ENCODE measurements at regions not wholly inside any gene's neighbourhood (a gene's known extent, or its start where the extent isn't known, plus 50 kb on each side); places are given as distances from the start of the nearest gene placed in this dataset.
A peak's percentile ranks its signal among the peaks of the same experiment; 100 is the strongest.

DNA sequence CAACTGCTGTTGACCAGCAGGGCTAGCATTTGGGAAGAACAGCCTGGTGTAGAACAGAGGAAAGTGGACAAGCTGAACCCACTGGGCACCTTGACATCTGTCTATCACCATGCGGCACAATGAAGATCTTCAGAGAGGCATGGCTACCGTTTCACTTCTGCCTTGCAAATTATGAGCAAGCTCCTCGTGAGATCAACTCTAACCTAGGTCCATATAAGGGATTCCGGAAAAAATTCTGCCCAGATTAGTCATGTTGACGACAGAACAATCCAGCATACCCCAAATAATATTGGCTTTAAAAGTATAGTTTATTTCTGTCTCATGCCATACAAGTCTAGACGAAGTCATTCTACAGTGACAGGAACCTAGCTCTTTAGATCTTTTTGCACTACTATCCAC, 91.6 kb upstream of the ATF7IP start:
- CTCF ChIA-PET: interaction anchor here (0.8 kb wide), 1 partner anchor 36 kb away, joined by 5 read pairs; no protein-coding TSS in a partner anchor
- no peak overlapping the region for H3K4me3 Mint-ChIP-seq
- H3K4me1 Mint-ChIP-seq (ENCODE audit: low read depth): peaks cover 16% of the 10 kb centered on the region
- DNase-seq: no peak
- intact Hi-C loops (cut with micrococcal nuclease): no loop called here
- no peak overlapping the region for H3K27ac Mint-ChIP-seq
- peaks cover 7% of the 10 kb centered on the region for H3K36me3 Mint-ChIP-seq (ENCODE audit: low read depth)
- peaks cover 20% of the 10 kb centered on the region for H3K9me3 Mint-ChIP-seq
- H3K27me3 Mint-ChIP-seq (ENCODE audit: low read depth): no peaks in the 10 kb centered on the region

DNA sequence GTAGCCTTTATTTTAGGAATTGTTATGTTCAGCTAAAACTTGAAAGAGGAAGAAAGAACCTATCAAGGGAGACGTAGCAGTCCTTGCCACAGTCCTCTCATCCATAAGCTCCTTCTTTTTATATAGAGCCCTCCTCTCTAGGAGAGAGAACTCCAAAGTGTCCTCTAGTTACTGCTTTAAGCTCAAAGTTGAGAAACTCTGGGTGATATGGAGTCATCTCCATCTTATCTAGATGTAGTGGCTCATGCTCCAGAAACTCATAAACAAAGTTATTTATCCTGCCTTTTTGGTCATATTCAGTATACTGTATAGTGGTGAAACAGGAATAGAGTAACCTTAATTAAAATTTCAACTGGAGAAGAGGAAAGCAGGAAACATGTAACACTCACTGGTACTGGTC, 90.4 kb upstream of the ATF7IP start:
- intact Hi-C loops (cut with micrococcal nuclease): no loop called here
- CTCF ChIA-PET: interaction anchor here (1.0 kb wide), 1 partner anchor 17 kb away, joined by 3 read pairs; no protein-coding TSS in a partner anchor
- Mint-ChIP-seq H3K4me3 (no peak overlapping the region), H3K27ac (no peak overlapping the region), H3K36me3 (ENCODE audit: low read depth) (peaks cover 7% of the 10 kb centered on the region), H3K27me3 (ENCODE audit: low read depth) (no peaks in the 10 kb centered on the region), H3K4me1 (ENCODE audit: low read depth) (peaks cover 20% of the 10 kb centered on the region), H3K9me3 (peaks cover 22% of the 10 kb centered on the region)
- DNase-seq: no peak

DNA sequence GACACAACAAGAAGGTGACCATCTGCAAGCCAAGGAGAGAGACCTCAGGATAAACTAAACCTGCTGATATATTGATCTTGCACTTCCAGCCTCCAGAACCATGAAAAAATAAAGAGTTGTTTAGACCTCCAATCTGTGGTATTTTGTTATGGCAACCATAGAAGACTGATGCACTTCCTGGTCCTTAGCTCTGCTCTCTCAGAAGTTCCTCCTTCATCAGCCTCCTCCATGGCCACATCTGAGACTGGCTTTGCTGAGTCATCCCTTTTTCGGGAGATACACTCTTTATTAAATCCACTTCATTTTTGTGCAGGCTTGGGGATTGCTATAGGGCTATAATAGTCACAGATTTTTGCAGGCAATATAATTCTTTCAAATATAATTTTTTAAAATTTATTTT, 89.6 kb upstream of the ATF7IP start:
- H3K4me1 Mint-ChIP-seq (ENCODE audit: low read depth): peaks cover 23% of the 10 kb centered on the region

DNA sequence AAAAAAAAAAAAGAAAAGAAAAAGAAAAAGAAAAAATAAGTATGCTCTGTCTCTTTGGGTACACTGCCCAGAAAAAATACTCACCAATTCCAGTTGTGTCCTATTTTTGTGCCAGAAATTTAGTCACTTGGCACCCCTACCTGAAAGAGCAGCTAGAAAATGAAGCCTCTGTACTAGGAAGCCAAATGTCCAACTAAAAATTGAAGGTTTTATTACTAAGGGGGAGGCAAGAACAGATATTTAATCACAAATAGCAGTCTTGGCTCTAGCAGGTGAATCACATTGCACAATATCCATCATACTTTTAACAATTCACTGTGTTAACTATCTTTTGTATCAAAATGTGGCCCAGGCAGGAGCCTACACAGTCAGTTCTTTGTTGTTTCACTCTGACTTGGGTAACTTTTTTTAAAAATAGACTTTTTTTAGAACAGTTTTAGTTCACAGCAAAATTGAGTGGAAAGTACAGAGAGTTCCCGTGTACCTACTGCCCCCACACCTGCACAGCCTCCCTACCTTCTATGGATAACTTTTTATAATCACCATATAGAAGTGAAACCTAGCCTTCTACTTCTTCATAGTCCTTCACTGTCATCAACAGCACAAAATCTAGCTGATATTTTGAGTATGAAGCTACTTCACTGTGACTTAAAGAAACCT, 87.1 kb upstream of the ATF7IP start:
- intact Hi-C loops (cut with micrococcal nuclease): loop anchor here (1.0 kb wide), 1 partner anchor 20 kb away; no protein-coding TSS in a partner anchor
- DNase-seq: no peak
- no peaks in the 10 kb centered on the region for H3K27me3 Mint-ChIP-seq (ENCODE audit: low read depth)
- H3K9me3 Mint-ChIP-seq: peaks cover 17% of the 10 kb centered on the region
- peaks cover 18% of the 10 kb centered on the region for H3K4me1 Mint-ChIP-seq (ENCODE audit: low read depth)
- peaks cover 5% of the 10 kb centered on the region for H3K36me3 Mint-ChIP-seq (ENCODE audit: low read depth)
- no peak overlapping the region for H3K27ac Mint-ChIP-seq
- CTCF ChIA-PET: interaction anchor here (0.6 to 1.8 kb wide), 4 partner anchors 20 to 137 kb away, joined by 3 to 9 read pairs (median 4); no protein-coding TSS in a partner anchor
- H3K4me3 Mint-ChIP-seq: no peak overlapping the region

More for the DNA sequence above, 89.6 kb upstream of the ATF7IP start:
- peak; percentile 31 for DNase-seq
- intact Hi-C loops (cut with micrococcal nuclease): no loop called here
- H3K4me3 Mint-ChIP-seq: no peak overlapping the region
- H3K36me3 Mint-ChIP-seq (ENCODE audit: low read depth): peaks cover 5% of the 10 kb centered on the region
- H3K9me3 Mint-ChIP-seq: peaks cover 21% of the 10 kb centered on the region
- CTCF ChIA-PET: interaction anchor here (0.6 to 1.0 kb wide), 2 partner anchors 18 to 86 kb away, joined by 3 to 4 read pairs; no protein-coding TSS in a partner anchor
- H3K27ac Mint-ChIP-seq: no peak overlapping the region
- no peaks in the 10 kb centered on the region for H3K27me3 Mint-ChIP-seq (ENCODE audit: low read depth)

DNA sequence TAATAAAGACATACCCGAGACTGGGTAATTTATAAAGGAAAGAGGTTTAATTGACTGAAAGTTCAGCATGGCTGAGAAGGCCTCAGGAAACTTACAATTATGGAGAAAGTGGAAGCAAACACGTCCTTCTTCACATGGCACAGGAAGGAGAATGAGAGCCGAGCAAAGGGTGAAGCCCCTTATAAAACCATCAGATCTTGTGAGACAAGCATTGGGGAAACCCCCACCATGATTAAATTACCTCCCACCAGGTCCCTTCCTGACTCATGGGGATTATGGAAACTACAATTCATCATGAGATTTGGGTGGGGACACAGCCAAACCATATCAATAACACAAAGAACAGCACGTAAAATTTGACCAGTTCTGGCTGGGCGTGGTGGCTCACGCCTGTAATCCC, 85.6 kb upstream of the ATF7IP start:
- CTCF ChIA-PET: interaction anchor here (0.7 to 1.2 kb wide), 2 partner anchors 25 to 530 kb away, joined by 3 to 4 read pairs; no protein-coding TSS in a partner anchor
- Mint-ChIP-seq H3K4me1 (ENCODE audit: low read depth) (peaks cover 20% of the 10 kb centered on the region), H3K27me3 (ENCODE audit: low read depth) (no peaks in the 10 kb centered on the region), H3K9me3 (peaks cover 16% of the 10 kb centered on the region), H3K27ac (no peak overlapping the region), H3K4me3 (no peak overlapping the region), H3K36me3 (ENCODE audit: low read depth) (peaks cover 5% of the 10 kb centered on the region)
- intact Hi-C loops (cut with micrococcal nuclease): no loop called here
- DNase-seq: peak; percentile 21

DNA sequence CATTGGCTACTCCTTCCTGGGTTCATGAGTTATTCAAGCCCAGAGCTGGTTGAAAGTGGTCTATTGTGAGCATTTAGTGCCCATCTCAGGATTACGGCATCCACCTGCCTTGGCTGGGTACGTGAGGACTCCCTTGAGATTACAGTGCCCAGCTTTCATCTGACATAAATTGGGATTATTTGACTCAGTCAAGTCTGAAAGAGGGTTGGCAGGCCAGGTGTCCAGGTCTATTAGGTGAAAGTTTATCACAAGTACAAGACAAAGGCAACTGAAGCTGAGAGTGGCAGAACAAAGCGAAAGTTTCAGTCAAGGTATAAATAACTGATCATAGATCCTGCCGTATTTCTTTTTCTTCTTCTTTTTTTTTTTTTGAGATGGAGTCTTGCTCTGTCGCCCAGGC, 84.6 kb upstream of the ATF7IP start:
- Mint-ChIP-seq H3K36me3 (ENCODE audit: low read depth) (peaks cover 5% of the 10 kb centered on the region), H3K27me3 (ENCODE audit: low read depth) (no peaks in the 10 kb centered on the region), H3K4me3 (no peak overlapping the region), H3K9me3 (peaks cover 15% of the 10 kb centered on the region), H3K4me1 (ENCODE audit: low read depth) (peaks cover 17% of the 10 kb centered on the region), H3K27ac (no peak overlapping the region)
- no peak for DNase-seq
- CTCF ChIA-PET: interaction anchor here (0.6 to 1.2 kb wide), 4 partner anchors 26 to 225 kb away, joined by 3 to 4 read pairs (median 4); no protein-coding TSS in a partner anchor
- intact Hi-C loops (cut with micrococcal nuclease): no loop called here

DNA sequence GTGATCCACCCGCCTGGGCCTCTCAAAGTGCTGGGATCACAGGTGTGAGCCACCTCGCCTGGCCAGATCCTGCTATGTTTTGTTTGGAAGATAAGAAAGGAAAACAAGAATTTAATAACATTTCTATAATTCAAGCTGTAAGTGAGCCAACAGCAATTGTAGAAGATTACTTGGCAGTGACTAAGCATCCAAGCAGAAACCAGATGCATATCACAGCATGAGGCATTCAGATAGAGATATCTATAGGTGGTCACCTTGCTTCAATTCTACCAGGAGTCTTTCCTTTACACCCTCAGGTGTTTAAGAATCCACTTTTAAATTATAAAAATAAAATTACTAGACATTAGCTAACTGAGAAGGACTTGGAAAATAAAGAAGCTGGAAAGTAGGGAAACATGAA, 83.9 kb upstream of the ATF7IP start:
- Mint-ChIP-seq H3K27me3 (ENCODE audit: low read depth) (no peaks in the 10 kb centered on the region), H3K27ac (no peak overlapping the region), H3K9me3 (peaks cover 17% of the 10 kb centered on the region), H3K4me1 (ENCODE audit: low read depth) (peaks cover 16% of the 10 kb centered on the region), H3K4me3 (no peak overlapping the region), H3K36me3 (ENCODE audit: low read depth) (peaks cover 5% of the 10 kb centered on the region)
- CTCF ChIA-PET: interaction anchor here (0.5 to 0.7 kb wide), 3 partner anchors 82 to 136 kb away, joined by 3 read pairs; no protein-coding TSS in a partner anchor
- DNase-seq: no peak
- intact Hi-C loops (cut with micrococcal nuclease): no loop called here

DNA sequence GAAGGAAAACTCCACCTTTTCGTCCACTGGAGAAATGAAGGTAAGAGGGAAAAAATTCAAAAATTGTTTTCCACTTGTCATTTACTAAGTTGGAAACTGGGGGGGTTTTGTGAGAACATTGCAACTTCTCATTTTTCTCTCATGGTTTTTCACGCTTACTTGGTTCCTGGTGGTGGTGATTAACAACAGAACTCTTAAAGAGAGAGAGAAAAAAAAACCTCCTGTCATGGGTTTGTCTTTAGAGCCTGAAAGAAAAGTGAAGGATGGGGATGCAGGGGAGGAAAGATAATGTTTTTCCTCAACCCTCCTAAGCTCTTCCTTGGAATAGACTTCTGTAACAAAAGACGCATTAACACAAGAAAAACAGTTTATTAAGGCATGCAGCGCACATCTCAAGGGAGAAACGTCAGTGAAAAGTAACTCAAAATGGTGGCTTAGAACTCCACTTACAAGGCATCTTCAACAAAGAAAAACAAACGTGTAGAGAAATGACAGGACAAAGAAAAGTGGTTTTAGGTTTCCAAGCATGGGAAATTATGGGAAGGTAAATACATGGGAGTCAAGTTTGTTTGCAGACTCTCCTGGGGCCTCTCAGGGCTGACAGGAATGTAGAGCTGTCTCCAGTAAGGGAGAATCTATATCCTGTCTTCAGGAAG, 81.9 kb upstream of the ATF7IP start:
- Mint-ChIP-seq H3K9me3 (peaks cover 18% of the 10 kb centered on the region), H3K27me3 (ENCODE audit: low read depth) (no peaks in the 10 kb centered on the region), H3K4me3 (no peak overlapping the region), H3K4me1 (ENCODE audit: low read depth) (peaks cover 11% of the 10 kb centered on the region), H3K27ac (no peak overlapping the region), H3K36me3 (ENCODE audit: low read depth) (peaks cover 5% of the 10 kb centered on the region)
- CTCF ChIA-PET: interaction anchor here (0.7 kb wide), 1 partner anchor 134 kb away, joined by 3 read pairs; no protein-coding TSS in a partner anchor
- intact Hi-C loops (cut with micrococcal nuclease): no loop called here
- DNase-seq: no peak

DNA sequence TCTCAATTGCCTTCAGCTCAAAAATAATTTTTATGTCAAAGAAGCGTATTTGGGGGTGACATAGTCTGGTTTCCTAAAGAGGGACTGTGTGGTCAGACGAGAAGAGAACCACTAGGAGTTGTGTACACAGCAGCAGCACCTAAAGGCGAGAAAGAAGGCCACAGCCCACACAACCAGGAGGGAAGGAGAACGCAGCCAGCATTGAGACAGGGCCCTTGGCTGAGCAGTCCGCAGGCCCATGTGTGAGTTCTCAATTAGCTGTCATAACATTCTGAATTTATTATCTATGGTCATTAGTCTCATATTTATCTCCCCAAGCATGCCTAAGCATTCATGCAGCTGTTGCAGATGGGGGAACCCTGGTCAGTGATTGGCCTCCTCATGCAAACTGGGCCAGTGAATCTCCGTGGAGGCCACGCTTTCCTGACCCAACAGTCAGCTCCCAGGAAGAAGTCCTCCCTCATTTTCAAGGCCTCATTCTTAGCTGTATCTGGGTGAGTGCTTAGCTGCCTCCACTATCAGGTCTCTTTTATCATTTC, 81.2 kb upstream of the ATF7IP start:
- H3K36me3 Mint-ChIP-seq (ENCODE audit: low read depth): peaks cover 5% of the 10 kb centered on the region
- peaks cover 10% of the 10 kb centered on the region for H3K4me1 Mint-ChIP-seq (ENCODE audit: low read depth)
- CTCF ChIA-PET: interaction anchor here (0.7 kb wide), 1 partner anchor 133 kb away, joined by 3 read pairs; no protein-coding TSS in a partner anchor
- H3K27ac Mint-ChIP-seq: no peak overlapping the region
- DNase-seq: no peak
- H3K4me3 Mint-ChIP-seq: no peak overlapping the region
- intact Hi-C loops (cut with micrococcal nuclease): no loop called here
- H3K9me3 Mint-ChIP-seq: peaks cover 22% of the 10 kb centered on the region
- H3K27me3 Mint-ChIP-seq (ENCODE audit: low read depth): no peaks in the 10 kb centered on the region

DNA sequence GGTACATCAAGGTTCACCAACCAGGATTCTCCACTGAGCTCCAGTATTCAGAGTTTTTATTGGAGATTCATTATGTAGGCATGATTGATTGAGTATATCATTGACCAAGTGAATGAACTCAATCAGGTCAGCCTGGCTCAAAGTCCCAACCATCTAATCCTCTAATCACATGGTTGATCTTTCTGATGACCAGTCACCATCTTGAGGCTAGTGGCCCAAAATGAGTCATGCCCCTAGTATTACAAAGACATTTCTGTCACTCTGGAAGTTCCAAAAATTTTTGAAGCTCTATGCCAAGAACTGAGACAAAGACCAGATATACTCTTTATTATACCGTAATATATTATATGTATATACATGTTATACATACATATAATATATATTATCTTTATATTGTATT, 75.9 kb upstream of the ATF7IP start:
- Mint-ChIP-seq H3K9me3 (peaks cover 15% of the 10 kb centered on the region), H3K27ac (no peak overlapping the region), H3K27me3 (ENCODE audit: low read depth) (no peaks in the 10 kb centered on the region), H3K36me3 (ENCODE audit: low read depth) (peaks cover 2% of the 10 kb centered on the region), H3K4me1 (ENCODE audit: low read depth) (no peaks in the 10 kb centered on the region), H3K4me3 (no peak overlapping the region)
- CTCF ChIA-PET: interaction anchor here (0.7 to 1.1 kb wide), 2 partner anchors 48 to 91 kb away, joined by 3 read pairs; no protein-coding TSS in a partner anchor
- intact Hi-C loops (cut with micrococcal nuclease): no loop called here
- no peak for DNase-seq

DNA sequence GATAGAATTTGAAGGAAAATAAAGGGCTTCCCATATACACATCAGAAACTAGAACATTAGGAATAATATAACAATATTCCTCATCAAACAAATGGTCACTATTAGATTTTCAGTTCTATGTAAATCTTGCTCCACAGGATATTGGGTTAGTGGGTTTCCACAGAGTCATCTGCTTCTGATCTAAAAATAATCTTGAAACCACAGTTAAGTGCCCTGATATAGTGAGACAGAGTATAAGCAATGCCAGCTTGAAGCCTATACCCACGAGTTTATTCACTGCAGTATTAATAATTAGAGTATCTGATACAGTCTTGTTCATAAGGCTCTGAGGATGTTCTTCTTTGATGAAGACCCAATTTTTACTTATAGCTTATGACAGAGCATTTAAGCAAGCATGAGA, 74.5 kb upstream of the ATF7IP start:
- peaks cover 18% of the 10 kb centered on the region for H3K9me3 Mint-ChIP-seq
- H3K36me3 Mint-ChIP-seq (ENCODE audit: low read depth): peaks cover 5% of the 10 kb centered on the region
- no peaks in the 10 kb centered on the region for H3K27me3 Mint-ChIP-seq (ENCODE audit: low read depth)
- CTCF ChIA-PET: no interaction called here
- intact Hi-C loops (cut with micrococcal nuclease): no loop called here
- DNase-seq: no peak
- H3K27ac Mint-ChIP-seq: no peak overlapping the region
- H3K4me1 Mint-ChIP-seq (ENCODE audit: low read depth): no peaks in the 10 kb centered on the region
- H3K4me3 Mint-ChIP-seq: no peak overlapping the region

DNA sequence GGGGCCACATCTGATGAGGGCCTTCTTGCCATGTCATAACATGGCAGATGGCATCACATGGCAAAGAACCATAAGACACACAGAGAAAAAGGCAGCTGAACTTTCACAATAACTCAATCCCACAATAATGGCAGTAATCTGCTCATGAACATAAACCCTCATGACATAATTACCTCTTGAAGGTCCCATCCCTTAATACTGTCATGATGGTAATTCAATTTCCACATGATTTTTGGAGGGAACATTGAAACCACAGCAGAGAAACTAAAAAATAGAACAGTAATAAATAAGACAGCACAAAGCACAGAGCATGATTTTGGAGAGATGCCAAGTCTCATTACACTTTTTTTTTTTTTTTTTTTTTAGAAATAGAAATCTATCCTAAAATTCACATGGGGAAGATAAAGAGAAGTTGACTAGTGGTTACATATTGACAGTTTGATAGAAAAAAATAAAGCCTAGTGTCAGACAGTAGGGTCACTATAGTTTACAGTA, 61.8 kb upstream of the ATF7IP start:
- CTCF ChIA-PET: no interaction called here
- H3K9me3 Mint-ChIP-seq: peaks cover 2% of the 10 kb centered on the region
- H3K27ac Mint-ChIP-seq: no peak overlapping the region
- no peak overlapping the region for H3K4me3 Mint-ChIP-seq
- H3K36me3 Mint-ChIP-seq (ENCODE audit: low read depth): no peaks in the 10 kb centered on the region
- no peak for DNase-seq
- intact Hi-C loops (cut with micrococcal nuclease): no loop called here
- H3K27me3 Mint-ChIP-seq (ENCODE audit: low read depth): no peaks in the 10 kb centered on the region
- H3K4me1 Mint-ChIP-seq (ENCODE audit: low read depth): no peaks in the 10 kb centered on the region

All from activated naive CD4-positive, alpha-beta T cell treated with anti-CD3 and anti-CD28 coated beads for 36 hours (primary cell).